HG03354 (cell line): ENCODE measurements at regions not wholly inside any gene's neighbourhood (a gene's known extent, or its start where the extent isn't known, plus 50 kb on each side); places are given as distances from the start of the nearest gene placed in this dataset.
"Not testable (repeated sequence)": the region's sequence is repeated elsewhere in the genome, so short reads cannot be mapped to it uniquely, and the experiment has no call there.

Experiments used
- ATAC-seq: cut with Tn5 transposase; IDR thresholded peaks from one replicate; pipeline ENCODE4 v1.9.1; 2021; ENCODE audit warnings: mild to moderate bottlenecking; ENCODE audit not compliant: unreplicated experiment, poor library complexity, severe bottlenecking

DNA sequence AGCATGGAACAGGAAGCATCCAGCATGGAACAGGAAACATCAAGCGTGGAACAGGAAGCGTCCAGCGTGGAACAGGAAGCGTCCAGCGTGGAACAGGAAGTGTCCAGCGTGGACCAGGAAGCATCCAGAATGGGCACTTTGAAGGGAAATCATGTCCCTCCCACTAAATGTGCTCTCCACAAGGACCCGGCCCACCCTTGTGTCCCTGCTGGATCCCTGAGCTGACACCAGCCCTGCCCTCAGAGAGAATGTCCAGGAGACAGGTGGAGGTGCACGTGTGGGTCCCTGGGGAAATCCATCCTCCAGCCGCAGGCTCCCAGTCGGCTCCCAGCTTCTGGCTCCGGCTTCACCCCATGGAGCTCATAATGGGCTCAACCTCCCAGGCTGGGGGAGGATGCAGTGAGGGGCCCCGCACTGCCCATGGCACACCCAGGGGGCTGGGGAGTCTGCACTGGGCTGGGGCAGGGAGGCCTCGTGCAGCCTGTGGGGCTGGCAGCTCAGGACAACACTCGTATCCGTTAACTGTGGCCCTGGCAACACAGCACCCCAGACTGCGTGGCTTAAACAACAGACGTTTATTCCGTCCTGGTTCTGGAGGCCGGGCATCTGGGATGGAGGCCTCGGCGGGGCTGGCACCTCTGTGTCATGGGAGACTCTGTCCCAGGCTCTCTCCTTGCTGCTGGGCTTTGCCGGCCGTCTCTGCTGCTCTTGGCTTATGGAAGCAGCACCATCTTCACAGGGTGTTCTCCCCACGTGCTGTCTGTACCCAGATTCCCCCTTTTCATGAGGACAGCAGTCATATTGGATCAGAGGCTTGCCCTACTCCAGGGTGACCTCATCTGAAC is 104.8 kb downstream of the TMEM121 start:
- ATAC-seq, result not testable (repeated sequence)

- ATAC-seq, result no peak
These were observed 105.6 kb downstream of the TMEM121 start for GRCh38 chr14:105632010-105632409.

GRCh38 chr14:105633596-105633995 is 107.2 kb downstream of the TMEM121 start:
- not testable (repeated sequence) for ATAC-seq

- no peak for ATAC-seq
These were observed 109.2 kb downstream of the TMEM121 start for GRCh38 chr14:105635560-105635959.

DNA sequence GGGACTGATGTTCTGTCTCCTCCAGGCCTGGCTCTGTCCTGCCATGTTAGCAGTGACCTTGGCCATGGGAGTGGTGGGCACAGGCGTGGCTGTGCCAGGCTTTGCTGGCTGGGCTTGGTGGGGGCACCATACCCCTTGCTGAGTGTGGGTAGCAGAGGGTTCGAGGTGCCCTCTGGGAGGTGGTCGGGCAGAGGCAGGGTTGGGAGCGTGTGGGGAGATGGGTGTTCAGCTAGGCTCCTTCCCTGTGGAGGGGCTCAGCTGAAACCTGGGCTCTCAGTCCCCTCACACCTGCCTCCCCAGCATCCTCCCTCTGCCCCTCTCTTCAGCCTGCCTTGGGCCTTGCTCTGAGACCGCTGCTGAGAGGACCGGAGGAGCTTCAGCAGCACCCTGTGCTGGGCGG is 109.6 kb downstream of the TMEM121 start:
- not testable (repeated sequence) for ATAC-seq

DNA sequence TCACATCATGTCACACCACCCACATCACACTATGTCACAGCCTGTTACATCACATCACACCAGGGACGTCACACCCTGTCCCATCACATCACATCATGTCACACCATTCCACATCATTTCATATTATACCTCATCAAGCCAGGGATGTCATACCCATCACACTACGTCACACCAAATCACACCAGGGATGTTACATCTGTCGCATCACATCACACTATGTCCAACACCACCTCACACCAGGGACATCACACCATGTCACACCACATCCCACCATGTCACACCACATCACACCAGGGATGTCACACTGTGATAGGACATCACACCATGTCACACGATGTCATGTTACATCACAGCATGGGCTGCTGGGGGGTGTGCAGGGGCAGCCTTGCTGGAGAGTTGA is 110.6 kb downstream of the TMEM121 start:
- no peak for ATAC-seq

DNA sequence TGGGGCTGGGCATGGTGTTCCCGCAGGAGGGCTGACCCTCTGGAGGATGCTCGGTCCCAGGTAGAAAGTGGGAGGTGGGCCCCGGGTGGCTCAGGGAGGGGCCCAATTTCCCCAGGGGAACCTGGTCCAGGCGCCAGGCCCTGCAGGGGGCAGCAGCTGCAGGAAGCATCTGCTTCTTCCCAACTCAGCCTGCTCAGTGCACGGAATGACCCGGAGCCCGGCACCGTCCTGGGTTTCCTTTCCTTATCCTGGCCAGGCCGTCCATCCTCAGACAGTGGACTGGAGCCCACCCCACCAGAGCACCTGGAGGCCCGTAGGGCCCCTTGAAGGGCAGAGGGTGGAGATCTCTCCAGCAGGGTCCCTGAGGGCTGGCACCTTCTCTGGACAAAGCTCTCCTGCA is 111.0 kb downstream of the TMEM121 start:
- ATAC-seq, result not testable (repeated sequence)

GRCh38 chr14:105639969-105640931 is 113.9 kb downstream of the TMEM121 start:
- ATAC-seq, result not testable (repeated sequence)

GRCh38 chr14:105641075-105641937 is 114.9 kb downstream of the TMEM121 start:
- ATAC-seq, result no peak

DNA sequence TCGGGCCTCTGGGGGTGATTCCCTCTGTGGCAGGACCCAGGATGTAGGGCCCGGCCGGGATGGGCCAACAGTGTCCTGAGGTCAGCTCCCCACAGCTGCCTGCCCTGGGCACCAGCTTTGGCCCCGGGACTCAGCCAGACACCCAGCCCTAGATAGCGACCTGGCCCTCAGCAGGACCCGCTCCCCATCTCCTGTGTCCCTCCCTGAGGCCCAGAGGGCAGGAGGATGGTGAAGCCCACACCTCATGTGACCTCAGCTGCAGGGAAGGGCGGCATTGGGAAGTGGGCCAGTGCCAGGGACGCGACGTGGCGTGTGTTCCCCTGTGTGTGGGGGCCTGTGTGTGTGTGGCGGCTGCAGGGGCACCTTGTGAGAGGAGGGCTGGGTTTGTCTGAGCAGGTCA is 115.6 kb downstream of the TMEM121 start:
- ATAC-seq, result not testable (repeated sequence)

DNA sequence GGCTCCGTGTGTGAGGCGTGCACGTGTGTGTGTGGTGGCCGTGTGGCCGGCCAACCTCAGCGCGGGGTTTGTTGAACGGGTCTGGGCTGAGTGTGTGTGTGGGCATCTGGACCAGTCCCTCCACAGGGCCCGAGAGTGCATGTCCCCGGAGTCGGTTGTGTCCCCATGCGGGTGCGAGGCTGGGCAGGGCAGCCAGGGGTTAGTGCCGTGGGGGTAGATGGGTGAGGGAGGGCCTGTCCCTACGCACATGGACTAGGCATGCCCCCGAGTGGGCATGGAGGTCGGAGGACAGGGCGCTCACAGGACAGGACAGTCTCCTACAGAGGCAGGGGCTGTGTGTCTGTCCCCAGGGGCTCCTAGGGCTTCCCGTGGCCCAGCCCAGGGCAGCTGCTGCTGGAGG is 116.1 kb downstream of the TMEM121 start:
- ATAC-seq, result not testable (repeated sequence)

DNA sequence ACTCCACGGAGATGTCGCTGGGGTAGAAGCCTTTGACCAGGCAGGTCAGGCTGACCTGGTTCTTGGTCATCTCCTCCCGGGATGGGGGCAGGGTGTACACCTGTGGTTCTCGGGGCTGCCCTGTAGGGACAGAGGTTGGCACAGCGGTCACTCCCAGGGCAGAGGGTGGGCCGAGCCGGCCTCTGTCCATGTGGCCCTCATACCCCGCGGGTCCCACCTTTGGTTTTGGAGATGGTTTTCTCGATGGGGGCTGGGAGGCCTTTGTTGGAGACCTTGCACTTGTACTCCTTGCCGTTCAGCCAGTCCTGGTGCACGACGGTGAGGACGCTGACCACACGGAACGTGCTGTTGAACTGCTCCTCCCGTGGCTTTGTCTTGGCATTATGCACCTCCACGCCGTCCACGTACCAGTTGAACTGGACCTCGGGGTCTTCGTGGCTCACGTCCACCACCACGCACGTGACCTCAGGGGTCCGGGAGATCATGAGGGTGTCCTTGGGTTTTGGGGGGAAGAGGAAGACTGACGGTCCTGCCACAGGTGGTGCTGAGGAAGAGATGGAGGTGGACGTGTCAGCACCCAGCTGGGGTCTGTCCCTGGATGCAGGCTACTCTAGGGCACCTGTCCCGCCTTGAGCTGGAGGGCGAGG is 117.1 kb downstream of the TMEM121 start:
- ATAC-seq, result not testable (repeated sequence)

DNA sequence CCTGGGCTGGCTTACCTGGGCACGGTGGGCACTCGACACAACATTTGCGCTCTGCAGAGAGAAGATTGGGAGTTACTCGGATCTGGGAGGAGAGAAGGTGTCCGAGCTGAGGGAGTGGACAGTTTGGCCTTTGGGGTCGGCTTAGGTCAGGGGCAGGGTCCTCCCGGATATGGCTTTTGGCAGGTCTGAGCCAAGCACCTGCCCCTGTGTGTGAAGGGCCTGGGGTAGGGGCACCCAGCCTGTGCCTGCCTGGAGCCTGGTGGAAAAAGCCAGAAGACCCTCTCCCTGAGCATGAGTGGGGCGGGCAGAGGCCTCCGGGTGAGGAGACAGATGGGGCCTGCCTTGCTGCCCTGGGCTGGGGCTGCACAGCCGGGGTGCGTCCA is 117.7 kb downstream of the TMEM121 start:
- ATAC-seq, result not testable (repeated sequence)

DNA sequence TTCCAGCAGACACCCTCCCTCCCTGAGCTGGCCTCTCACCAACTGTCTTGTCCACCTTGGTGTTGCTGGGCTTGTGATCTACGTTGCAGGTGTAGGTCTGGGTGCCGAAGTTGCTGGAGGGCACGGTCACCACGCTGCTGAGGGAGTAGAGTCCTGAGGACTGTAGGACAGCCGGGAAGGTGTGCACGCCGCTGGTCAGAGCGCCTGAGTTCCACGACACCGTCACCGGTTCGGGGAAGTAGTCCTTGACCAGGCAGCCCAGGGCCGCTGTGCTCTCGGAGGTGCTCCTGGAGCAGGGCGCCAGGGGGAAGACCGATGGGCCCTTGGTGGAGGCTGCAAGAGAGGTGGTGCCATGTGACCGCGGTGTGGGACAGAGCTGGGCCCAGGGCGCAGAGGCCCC is 118.1 kb downstream of the TMEM121 start:
- not testable (repeated sequence) for ATAC-seq

DNA sequence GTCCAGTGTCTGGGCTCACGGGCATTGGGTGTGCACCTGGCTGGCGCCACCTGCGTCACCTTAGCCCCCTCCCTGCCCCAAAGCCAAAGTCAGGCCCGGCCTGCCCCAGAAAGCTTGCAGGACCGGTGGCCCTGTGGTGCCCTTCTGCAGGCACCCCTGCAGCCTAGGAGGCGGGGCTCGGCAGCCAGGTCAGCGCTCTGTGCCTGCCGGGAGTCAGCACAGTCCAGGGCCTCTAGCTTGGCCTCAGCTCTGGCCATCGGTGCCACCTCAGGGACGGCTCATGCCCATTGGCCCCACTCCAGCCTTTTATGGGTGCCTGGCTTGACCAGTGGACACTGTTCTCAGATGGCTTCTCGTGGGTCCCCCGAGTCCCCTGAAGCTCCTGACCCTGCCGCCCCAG is 118.5 kb downstream of the TMEM121 start:
- not testable (repeated sequence) for ATAC-seq

GRCh38 chr14:105645389-105645788 is 119.0 kb downstream of the TMEM121 start:
- ATAC-seq, result not testable (repeated sequence)

DNA sequence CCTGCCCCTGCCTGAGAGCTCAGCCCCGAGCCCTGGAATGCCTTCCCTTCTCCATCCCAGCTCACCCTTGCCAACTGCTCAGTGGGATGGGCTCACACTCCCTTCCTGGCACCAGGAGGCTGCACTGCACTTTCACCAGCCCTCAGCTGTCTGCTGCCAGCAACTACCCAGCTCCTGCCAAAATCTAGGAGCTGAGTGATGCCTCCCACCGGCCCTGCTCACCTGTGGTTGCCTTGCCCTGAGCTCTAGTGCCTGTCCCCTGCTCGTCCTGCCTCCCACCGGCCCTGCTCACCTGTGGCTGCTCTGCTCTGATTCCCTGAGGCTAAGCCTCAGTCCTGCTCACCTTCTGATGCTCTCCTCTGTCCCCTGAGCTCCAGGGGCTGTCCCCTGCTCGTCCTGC is 119.8 kb downstream of the TMEM121 start:
- no peak for ATAC-seq

GRCh38 chr14:105646711-105647281 is 120.4 kb downstream of the TMEM121 start:
- not testable (repeated sequence) for ATAC-seq

DNA sequence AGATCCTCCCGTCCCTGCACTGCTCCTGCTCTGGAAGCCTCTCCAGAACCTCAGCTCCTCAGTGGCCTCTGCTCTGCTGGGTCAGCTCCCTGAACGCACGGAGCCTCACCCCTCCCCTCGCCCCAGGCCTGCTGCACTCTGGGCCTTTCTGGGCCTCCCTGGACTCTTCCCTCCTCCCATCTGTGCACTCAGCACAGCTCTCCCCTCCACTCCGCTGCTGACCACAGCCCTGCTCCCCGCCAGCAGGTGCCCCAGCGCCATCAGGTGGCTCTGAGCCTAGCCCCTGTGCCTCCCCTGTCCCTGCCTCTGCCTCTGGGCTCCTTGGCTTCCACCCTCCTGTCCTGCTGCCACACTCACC is 121.0 kb downstream of the TMEM121 start:
- not testable (repeated sequence) for ATAC-seq
